GM12891 (cell line): ENCODE measurements at regions not wholly inside any gene's neighbourhood (a gene's known extent, or its start where the extent isn't known, plus 50 kb on each side); places are given as distances from the start of the nearest gene placed in this dataset.

Experiments used
- DNase-seq: peaks from one replicate; pipeline ENCODE4 v3.0.0; 2011; ENCODE audit warnings: low spot score; ENCODE audit not compliant: insufficient read length
- FAIRE-seq: peaks from 2 replicates; lab custom pipeline; 2011; peaks lifted over from hg19 to GRCh38; lab: Jason Lieb, UNC
- PAX5 ChIP-seq: IDR thresholded peaks from 2 replicates; pipeline ENCODE4 v1.6.1; 2011; ENCODE audit warnings: low read length, moderate library complexity, mild to moderate bottlenecking; ENCODE audit not compliant: insufficient read depth, severe bottlenecking
- POLR2A ChIP-seq: IDR thresholded peaks from 2 replicates; pipeline ENCODE4 v1.6.1; 2011; ENCODE audit warnings: low read depth, low read length, control low read depth
- POLR2AphosphoS5 ChIP-seq: IDR thresholded peaks from 2 replicates; pipeline ENCODE4 v1.6.1; 2011; ENCODE audit warnings: low read depth, low read length, control low read depth
- POU2F2 ChIP-seq: IDR thresholded peaks from 2 replicates; pipeline ENCODE4 v1.6.1; 2011; ENCODE audit warnings: low read depth, mild to moderate bottlenecking, control low read depth, low read length, moderate library complexity
- SPI1 ChIP-seq: IDR thresholded peaks from 2 replicates; pipeline ENCODE4 v1.6.1; 2011; ENCODE audit warnings: low read depth, low read length, control low read depth
- TAF1 ChIP-seq: IDR thresholded peaks from 2 replicates; pipeline ENCODE4 v1.6.1; 2011; ENCODE audit warnings: low read depth, low read length, control low read depth

GRCh38 chr2:193336781-193337180, 1142.0 kb upstream of the TMEFF2 start:
- DNase-seq (no peak), FAIRE-seq (no peak)
- TF ChIP-seq PAX5 (no peak), POU2F2 (no peak), POLR2AphosphoS5 (no peak), SPI1 (no peak), TAF1 (no peak), POLR2A (no peak)

- TF ChIP-seq TAF1 = no peak
- no peak for TF ChIP-seq POU2F2
- no peak for TF ChIP-seq PAX5
- no peak for TF ChIP-seq POLR2A
- TF ChIP-seq SPI1 = no peak
- no peak for TF ChIP-seq POLR2AphosphoS5
- FAIRE-seq (no peak), DNase-seq (no peak)
Measured at GRCh38 chr2:193334401-193334800, 1139.7 kb upstream of the TMEFF2 start.

DNA sequence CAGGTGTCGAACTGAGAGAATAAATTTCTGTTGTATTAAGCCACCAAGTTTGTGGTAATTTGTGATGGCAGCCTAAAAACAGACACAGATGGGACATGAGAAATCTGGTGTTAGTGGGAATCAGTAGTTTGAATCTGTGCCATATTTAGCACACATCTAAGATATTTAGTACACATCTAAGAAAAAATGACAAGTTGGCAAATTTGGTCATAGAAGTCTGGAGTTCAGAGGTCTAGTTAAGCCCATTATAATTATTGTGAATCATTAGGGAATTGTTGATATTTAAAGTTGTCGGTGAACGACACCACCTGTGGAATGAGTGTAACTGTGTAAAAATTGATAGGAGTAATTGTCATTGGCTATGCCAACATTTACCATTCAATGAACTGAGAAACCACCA, 1138.8 kb upstream of the TMEFF2 start:
- no peak for TF ChIP-seq PAX5
- no peak for TF ChIP-seq POU2F2
- no peak for TF ChIP-seq POLR2AphosphoS5
- no peak for TF ChIP-seq SPI1
- TF ChIP-seq POLR2A = no peak
- TF ChIP-seq TAF1 = no peak
- no peak for DNase-seq
- FAIRE-seq = no peak

DNA sequence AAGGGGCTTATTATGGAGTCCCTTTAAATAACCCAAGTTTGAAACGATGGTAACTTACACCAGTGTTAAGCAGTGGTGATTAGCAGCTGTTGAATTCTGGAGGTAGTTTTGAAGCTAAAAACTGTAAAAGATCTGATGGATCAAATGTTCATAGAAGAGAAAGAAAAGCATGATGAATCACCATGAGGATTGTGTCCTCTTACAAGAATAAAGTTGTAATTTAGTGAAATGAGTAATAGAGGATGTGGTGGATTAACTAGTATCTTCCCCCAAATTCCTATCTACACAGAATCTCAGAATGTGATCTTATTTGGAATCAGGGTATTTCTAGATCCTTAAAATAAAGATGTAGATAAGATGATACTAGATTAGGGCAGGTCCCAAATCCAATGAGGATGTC, 1138.2 kb upstream of the TMEFF2 start:
- FAIRE-seq = no peak
- TF ChIP-seq SPI1 (no peak), POLR2A (no peak), POLR2AphosphoS5 (no peak), POU2F2 (no peak), TAF1 (no peak), PAX5 (no peak)
- DNase-seq = no peak

DNA sequence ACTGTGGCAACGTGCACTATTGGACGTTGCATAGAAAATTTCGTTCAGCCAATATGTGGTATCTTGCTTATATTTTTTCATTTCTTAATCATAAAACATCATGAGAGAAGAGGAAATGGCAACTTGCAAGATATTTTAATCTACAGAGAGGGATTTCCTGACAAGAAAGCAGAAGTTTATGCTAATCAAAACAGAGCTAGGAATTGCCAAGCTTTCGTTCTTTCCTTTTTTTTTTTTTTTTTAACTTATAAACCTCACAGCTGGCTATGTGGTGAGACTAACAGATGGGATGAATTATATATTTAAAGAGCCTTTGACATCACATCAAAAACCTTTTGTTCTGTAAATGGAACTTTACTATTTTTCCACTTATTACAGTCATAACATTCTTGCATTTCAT, 1136.9 kb upstream of the TMEFF2 start:
- DNase-seq (no peak), FAIRE-seq (no peak)
- TF ChIP-seq POU2F2 (no peak), POLR2A (no peak), POLR2AphosphoS5 (no peak), PAX5 (no peak), TAF1 (no peak)

DNA sequence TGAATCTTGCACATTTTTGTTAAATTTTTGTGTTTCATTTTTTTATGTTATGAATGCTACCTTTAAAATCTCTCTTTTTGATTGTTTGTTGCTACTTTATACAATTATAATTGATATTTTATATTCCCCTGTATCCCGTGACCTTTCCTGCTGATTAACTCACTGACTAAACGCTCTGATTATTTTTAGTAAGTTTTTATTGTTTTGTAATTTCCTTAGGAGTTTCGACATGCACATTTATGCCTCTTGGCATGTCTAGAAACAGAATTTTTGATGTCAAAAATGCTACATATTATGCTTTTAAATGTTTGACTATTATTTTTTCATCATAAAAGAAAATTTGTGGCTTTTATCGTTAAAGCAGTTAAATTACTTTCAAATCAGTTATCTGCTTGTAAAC, 1131.6 kb upstream of the TMEFF2 start:
- FAIRE-seq = no peak
- TF ChIP-seq POU2F2 (no peak), PAX5 (no peak), POLR2AphosphoS5 (no peak), TAF1 (no peak), POLR2A (no peak)
- no peak for DNase-seq

DNA sequence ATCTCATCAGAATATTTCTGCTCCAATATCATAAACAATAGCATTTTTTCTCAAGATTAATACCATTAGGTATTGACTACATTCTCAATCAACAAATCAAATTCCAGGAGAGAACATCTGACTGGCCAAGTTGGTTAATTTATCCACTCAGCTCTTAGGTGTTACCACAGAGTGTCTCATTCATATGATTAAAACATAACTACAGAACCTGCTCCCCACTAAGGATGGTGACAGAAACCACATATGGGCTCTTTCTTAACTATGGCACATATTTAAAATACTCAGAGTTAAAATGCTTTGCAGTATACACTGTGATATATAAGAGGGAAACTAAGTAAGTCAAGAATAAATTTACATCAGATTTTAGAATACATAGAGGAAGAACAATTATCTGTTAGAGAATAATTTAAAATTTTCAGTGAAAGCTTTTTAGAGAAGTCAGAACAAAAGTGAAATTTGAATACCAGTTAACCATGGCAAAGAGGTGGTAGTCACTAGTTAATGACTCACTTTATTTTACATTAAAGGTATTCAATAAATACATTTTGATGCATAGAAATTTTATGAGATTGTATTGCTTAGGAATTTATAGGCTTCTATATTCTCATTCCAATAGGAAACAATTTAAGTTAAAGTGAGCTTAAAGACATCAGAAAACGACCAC, 1120.8 kb upstream of the TMEFF2 start:
- TF ChIP-seq SPI1 = no peak
- TF ChIP-seq TAF1 = no peak
- no peak for TF ChIP-seq POLR2AphosphoS5
- TF ChIP-seq POU2F2 = no peak
- FAIRE-seq = no peak
- no peak for DNase-seq

GRCh38 chr2:193303464-193303863, 1108.7 kb upstream of the TMEFF2 start:
- no peak for FAIRE-seq
- TF ChIP-seq POU2F2 (no peak), SPI1 (no peak), POLR2A (no peak), TAF1 (no peak), PAX5 (no peak), POLR2AphosphoS5 (no peak)
- DNase-seq = no peak

DNA sequence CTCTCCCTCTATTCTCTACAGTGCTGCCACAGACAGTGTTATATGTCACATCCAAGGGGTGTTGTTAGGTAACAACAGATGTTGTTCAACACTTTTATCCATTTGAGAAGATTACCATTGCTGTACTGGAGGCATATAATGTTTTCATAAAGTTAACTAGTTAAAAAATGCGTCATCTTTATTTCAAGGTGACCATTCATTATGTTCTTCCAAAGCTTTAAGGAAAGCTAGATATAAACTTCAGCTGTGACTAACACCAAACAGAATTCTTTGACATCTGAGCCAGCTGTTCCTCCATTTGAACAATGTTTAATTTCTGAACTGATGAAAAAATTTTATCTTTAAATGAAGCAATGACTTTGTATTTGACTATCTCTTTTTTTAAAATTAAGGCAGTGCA, 1099.6 kb upstream of the TMEFF2 start:
- FAIRE-seq (no peak), DNase-seq (no peak)
- TF ChIP-seq TAF1 (no peak), POLR2A (no peak), PAX5 (no peak)

DNA sequence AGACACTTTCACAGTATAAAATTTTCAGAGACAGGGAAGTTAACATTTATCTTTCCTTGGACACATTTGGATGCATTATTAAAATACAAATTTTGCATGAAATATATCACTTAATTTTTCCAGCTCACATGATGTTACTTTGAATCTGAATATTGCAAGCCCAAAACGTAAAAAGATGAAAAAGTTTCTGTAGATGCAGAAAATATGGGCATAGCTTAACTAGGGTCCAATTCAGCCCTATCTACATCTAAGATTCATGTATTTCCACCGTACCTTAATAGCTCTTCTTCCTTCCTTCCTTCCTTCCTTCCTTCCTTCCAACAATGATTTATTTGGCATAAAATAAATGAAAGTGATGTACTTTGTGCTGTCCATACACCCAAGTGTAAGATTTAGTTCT, 1084.6 kb upstream of the TMEFF2 start:
- FAIRE-seq (no peak), DNase-seq (no peak)
- TF ChIP-seq POLR2AphosphoS5 (no peak), PAX5 (no peak), POU2F2 (no peak), TAF1 (no peak), SPI1 (no peak), POLR2A (no peak)

DNA sequence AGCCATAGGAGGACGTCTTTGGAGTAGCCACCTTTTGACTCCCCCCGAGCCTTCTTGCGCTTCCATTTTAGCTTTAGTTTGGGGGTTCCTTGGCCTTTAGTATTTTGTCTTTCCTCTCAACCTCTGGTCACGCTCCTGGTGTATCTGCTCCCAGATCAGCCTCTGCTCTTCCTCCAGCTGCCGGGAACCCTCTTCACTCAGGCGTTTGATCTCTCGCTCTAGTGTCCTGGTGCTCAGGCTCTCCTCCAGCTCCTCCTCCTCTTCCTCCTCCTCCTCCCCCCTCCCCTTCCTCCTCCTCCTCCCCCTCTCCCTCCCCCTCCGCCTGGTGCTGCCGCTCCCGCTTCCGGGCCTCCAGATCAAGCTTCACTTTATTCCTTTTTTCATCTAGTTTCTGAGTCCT, 1082.3 kb upstream of the TMEFF2 start:
- no peak for TF ChIP-seq TAF1
- no peak for TF ChIP-seq PAX5
- no peak for TF ChIP-seq SPI1
- no peak for TF ChIP-seq POLR2A
- no peak for TF ChIP-seq POU2F2
- TF ChIP-seq POLR2AphosphoS5 = no peak
- no peak for FAIRE-seq
- no peak for DNase-seq
